Stomach (tissue), 8 donors: ENCODE measurements at regions not wholly inside any gene's neighbourhood (a gene's known extent, or its start where the extent isn't known, plus 50 kb on each side); places are given as distances from the start of the nearest gene placed in this dataset.

ENCODE experiments used
- DNase-seq, 2 donors: peaks; one replicate each; pipeline versions ENCODE4 v3.0.0 to v3.0.0-alpha.2; 2013 to 2019
- H3K27ac ChIP-seq, 5 donors: fragments of 200-600 bp in 4 of 5; sonication (generic) in 4 of 5; one replicate each; pipeline ENCODE4 v1.5.1; 2013 to 2019; ENCODE audit warnings: mild to moderate bottlenecking in 1 of 5, moderate library complexity in 1 of 5
- H3K27me3 ChIP-seq, 3 donors: fragments of 200-600 bp; sonication (generic); one replicate each; pipeline ENCODE4 v1.5.1; 2017 to 2019; ENCODE audit warnings: mixed run types in 1 of 3
- H3K36me3 ChIP-seq, 4 donors: fragments of 200-600 bp; sonication (generic); 1 replicate in 3 of 4; 2 replicates in 1 of 4; pipeline ENCODE4 v1.5.1; 2016 to 2019
- H3K4me1 ChIP-seq, 4 donors: fragments of 200-600 bp; sonication (generic); one replicate each; pipeline ENCODE4 v1.5.1; 2016 to 2019
- H3K4me3 ChIP-seq, 4 donors: fragments of 200-600 bp; sonication (generic) in 3 of 4; one replicate each; pipeline ENCODE4 v1.5.1; 2016 to 2019; ENCODE audit warnings: mild to moderate bottlenecking in 1 of 4
- H3K9me3 ChIP-seq, 4 donors: fragments of 200-600 bp; sonication (generic); one replicate each; pipeline ENCODE4 v1.5.1; 2016 to 2019
- CTCF ChIP-seq, 7 experiments: fragments of 450-650 bp in 4 of 7; fragments of 200-600 bp in 3 of 7; sonication (generic) in 3 of 7; IDR thresholded peaks; one replicate each; pipeline ENCODE4 v1.5.1; 2016 to 2019; ENCODE audit warnings: antibody characterized with exemption in 7 of 7, control low read depth in 2 of 7, mild to moderate bottlenecking in 1 of 7
- EP300 ChIP-seq: sonication (generic); formaldehyde crosslinking; IDR thresholded peaks from one replicate; pipeline ENCODE4 v1.6.1; 2017; ENCODE audit warnings: antibody characterized with exemption
- POLR2A ChIP-seq, 4 donors: fragments of 450-650 bp; IDR thresholded peaks; one replicate each; pipeline ENCODE4 v1.6.1; 2016; ENCODE audit warnings: antibody characterized with exemption in 4 of 4, control low read depth in 2 of 4, mild to moderate bottlenecking in 1 of 4, moderate library complexity in 1 of 4
- POLR2AphosphoS5 ChIP-seq, 3 donors: sonication (generic); formaldehyde crosslinking; IDR thresholded peaks; one replicate each; pipeline ENCODE4 v1.6.1; 2016; ENCODE audit warnings: antibody characterized with exemption in 3 of 3
- WGBS, 5 donors: extraction: QIAGEN DNeasy Blood & Tissue Kit in 3 of 5; methylation state at CpG; one replicate each; pipeline versions ENCODE4 v1.1.5 to v1.1.7; 2013 to 2018; 5-methylcytosine and 5-hydroxymethylcytosine counted together
- intact Hi-C: fragments of 100-400 bp; cut with DNase I; formaldehyde crosslinking; loops from one replicate; pipeline ENCODE4 v1.15.1; 2023; ENCODE audit warnings: low total_unique reads
- donor health status: healthy with polysubstance abuse.
- donor health status: Bipolar disorder and iron deficiency.
- donor health status: healthy.

- H3K4me3 ChIP-seq: no peak overlapping the region
- H3K9me3 ChIP-seq: no peaks in the 10 kb centered on the region
- peaks cover 0 to 43% (median 25%) of the 10 kb centered on the region in 3 donors for H3K27me3 ChIP-seq
- DNase-seq: peak in 1 of 2 donors; percentile 38
- TF ChIP-seq EP300 (no peak), POLR2A (IDR thresholded peaks at IDR 0.05) (no peak), CTCF (IDR thresholded peaks at IDR 0.05) (no peak), POLR2AphosphoS5 (IDR thresholded peaks at IDR 0.05) (no peak)
- intact Hi-C loops: loop anchor here (10.0 kb wide), 1 partner anchor 936 kb away; no protein-coding TSS in a partner anchor
- H3K36me3 ChIP-seq: no peaks in the 10 kb centered on the region
- no peak overlapping the region for H3K27ac ChIP-seq
- H3K4me1 ChIP-seq: peaks cover 13 to 22% (median 18%) of the 10 kb centered on the region in 4 donors
- 66 to 84% (median 74%) methylated on average over 1 of the region's 1 CpG for WGBS, 5 donors
Observed at GRCh38 chr5:163569284-163569683, 63.9 kb downstream of the MAT2B start.

GRCh38 chr5:163571744-163572143, 66.3 kb downstream of the MAT2B start:
- 25 to 49% (median 44%) methylated on average over 3 of the region's 3 CpGs for WGBS, 5 donors
- Histone ChIP-seq H3K27me3 (peaks cover 0 to 20% (median 6%) of the 10 kb centered on the region in 3 donors), H3K9me3 (no peaks in the 10 kb centered on the region), H3K27ac (no peak overlapping the region), H3K36me3 (no peaks in the 10 kb centered on the region), H3K4me1 (no peaks in the 10 kb centered on the region), H3K4me3 (no peak overlapping the region)
- TF ChIP-seq EP300: no peak
- intact Hi-C loops: no loop called here
- peak in 1 of 2 donors; percentile 39 for DNase-seq

DNA sequence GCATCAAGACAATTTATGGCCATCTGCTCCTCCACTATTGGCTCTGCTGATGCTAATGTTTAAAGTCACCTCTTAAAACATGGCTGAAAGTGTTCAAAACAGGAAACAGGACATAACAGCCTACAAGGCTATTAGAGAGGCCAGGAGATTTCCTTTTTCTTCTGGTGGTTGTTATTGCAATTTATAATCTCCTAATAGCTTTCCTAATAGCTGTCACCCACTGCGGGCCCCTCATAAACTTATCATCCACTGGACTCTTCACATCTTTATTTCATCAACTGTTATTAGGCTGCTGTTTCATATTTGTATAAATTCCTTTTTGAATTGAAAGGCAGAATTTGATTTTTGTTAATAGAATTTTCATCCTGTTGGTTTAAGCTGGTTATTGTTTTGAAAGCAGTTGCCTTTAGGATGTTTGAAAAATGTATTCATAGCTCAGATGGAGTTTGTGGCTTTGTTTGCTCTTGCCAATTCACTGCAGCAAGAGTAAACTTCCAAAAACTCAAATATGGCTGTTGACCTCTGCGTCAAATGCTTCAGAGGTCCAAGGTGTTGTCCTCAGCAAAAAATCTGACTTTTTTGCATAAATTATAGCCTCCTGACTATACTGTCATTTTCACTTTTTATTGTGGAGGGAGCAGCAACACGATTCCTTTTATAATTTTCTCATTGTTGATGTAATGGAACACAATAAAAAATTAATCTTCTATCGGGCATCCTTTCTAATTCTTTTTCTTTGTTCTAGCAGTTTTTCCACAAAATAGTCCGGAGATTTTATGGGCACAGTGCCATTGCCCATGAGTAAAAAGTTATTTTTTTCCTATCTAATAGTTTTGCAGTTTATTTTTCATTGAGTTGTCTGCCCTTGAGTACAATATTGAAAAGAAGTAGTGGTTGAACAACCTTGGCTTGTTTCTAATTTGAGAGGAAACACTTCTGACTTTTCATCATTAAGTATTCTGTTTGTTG, 69.3 kb downstream of the MAT2B start:
- TF ChIP-seq EP300 (no peak), CTCF (IDR thresholded peaks at IDR 0.05) (no peak), POLR2AphosphoS5 (IDR thresholded peaks at IDR 0.05) (no peak), POLR2A (IDR thresholded peaks at IDR 0.05) (no peak)
- 65 to 66% (median 65%) methylated on average over 5 of the region's 5 CpGs for WGBS, 5 donors
- peak in 1 of 2 donors; percentile 17 for DNase-seq
- H3K27ac ChIP-seq: no peak overlapping the region
- H3K9me3 ChIP-seq: no peaks in the 10 kb centered on the region
- H3K4me3 ChIP-seq: no peak overlapping the region
- no peaks in the 10 kb centered on the region for H3K4me1 ChIP-seq
- intact Hi-C loops: no loop called here
- H3K27me3 ChIP-seq: peaks cover 0 to 3% (median 0%) of the 10 kb centered on the region in 3 donors
- H3K36me3 ChIP-seq: no peaks in the 10 kb centered on the region

GRCh38 chr5:163578652-163579051, 73.2 kb downstream of the MAT2B start:
- no peaks in the 10 kb centered on the region for H3K4me1 ChIP-seq
- no peaks in the 10 kb centered on the region for H3K9me3 ChIP-seq
- H3K27me3 ChIP-seq: no peaks in the 10 kb centered on the region
- TF ChIP-seq CTCF (IDR thresholded peaks at IDR 0.05): no peak
- TF ChIP-seq POLR2A (IDR thresholded peaks at IDR 0.05): no peak
- no peak for TF ChIP-seq POLR2AphosphoS5 (IDR thresholded peaks at IDR 0.05)
- TF ChIP-seq EP300: no peak
- no peak overlapping the region for H3K4me3 ChIP-seq
- no peak for DNase-seq
- WGBS, 5 donors: 59 to 67% (median 65%) methylated on average over 5 of the region's 5 CpGs
- intact Hi-C loops: no loop called here
- H3K27ac ChIP-seq: no peak overlapping the region
- no peaks in the 10 kb centered on the region for H3K36me3 ChIP-seq

DNA sequence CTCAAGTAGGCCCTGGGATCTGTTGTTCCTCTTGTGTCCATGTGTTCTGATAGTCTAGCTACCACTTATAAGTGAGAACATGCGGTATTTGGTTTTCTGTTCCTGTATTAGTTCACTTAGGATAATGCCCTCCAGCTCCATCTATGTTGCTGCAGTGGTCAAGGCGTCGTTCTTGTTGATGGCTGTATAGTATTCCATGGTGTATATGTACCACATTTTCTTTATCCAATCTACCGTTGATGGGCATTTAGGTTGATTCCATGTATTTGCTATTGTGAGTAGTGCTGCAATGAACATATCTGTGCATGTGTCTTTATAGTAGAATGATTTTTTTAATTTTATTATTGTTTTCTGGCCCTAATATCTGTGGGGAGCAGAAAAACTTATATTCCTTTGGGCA, 74.3 kb downstream of the MAT2B start:
- no peak overlapping the region for H3K27ac ChIP-seq
- no peaks in the 10 kb centered on the region for H3K27me3 ChIP-seq
- no peak for DNase-seq
- H3K4me3 ChIP-seq: no peak overlapping the region
- H3K36me3 ChIP-seq: no peaks in the 10 kb centered on the region
- H3K4me1 ChIP-seq: no peaks in the 10 kb centered on the region
- TF ChIP-seq CTCF (IDR thresholded peaks at IDR 0.05) (no peak), POLR2AphosphoS5 (IDR thresholded peaks at IDR 0.05) (no peak), EP300 (no peak), POLR2A (IDR thresholded peaks at IDR 0.05) (no peak)
- intact Hi-C loops: no loop called here
- WGBS, 5 donors: 88 to 94% (median 93%) methylated on average over 4 of the region's 4 CpGs
- no peaks in the 10 kb centered on the region for H3K9me3 ChIP-seq
